ENCODE measurements at regions not wholly inside any gene's neighbourhood (a gene's known extent, or its start where the extent isn't known, plus 50 kb on each side); places are given as distances from the start of the nearest gene placed in this dataset.

GRCh38 chr2:203799908-203800307 is 67.7 kb upstream of the CTLA4 start (continued):
- TF ChIP-seq RELB (IDR thresholded peaks at IDR 0.05; ENCODE audit: low read depth) (peak; percentile 67; the same call in 1 of the 2 replicates), PML (IDR thresholded peaks at IDR 0.05; ENCODE audit: low read length) (peak; percentile 35; the same call in 1 of the 2 replicates), ETV6 (conservative IDR thresholded peaks at IDR 0.05 in 1 of 2, IDR thresholded peaks at IDR 0.05 in 1 of 2; ENCODE audit: borderline replicate concordance in 1 of 2, low read depth in 1 of 2) (0 out of 4 replicates have a peak, but pooled peaks of 1 of the 2 experiments have one; percentile 28), TBL1XR1 (IDR thresholded peaks at IDR 0.05; ENCODE audit: low read depth, low read length) (peak; percentile 76; the same call in 1 of the 2 replicates), TCF12 (IDR thresholded peaks at IDR 0.05; ENCODE audit: low read depth, low read length) (peak; percentile 56), EP300 (IDR thresholded peaks at IDR 0.05; ENCODE audit: borderline replicate concordance in 1 of 2, control insufficient read depth in 1 of 2, low read depth in 2 of 2, low read length in 2 of 2) (peak in 1 of 2 experiments; percentile 52; a peak in 2 of 4 replicates), ATF2 (IDR thresholded peaks at IDR 0.05; ENCODE audit: low read length) (peak; percentile 76), SREBF2 (IDR thresholded peaks at IDR 0.05; ENCODE audit: low read length) (no peak), GABPA (IDR thresholded peaks at IDR 0.05; ENCODE audit: low read depth) (0 out of 2 replicates have a peak, but pooled peaks have one; percentile 16), BCLAF1 (IDR thresholded peaks at IDR 0.05) (no peak), KDM1A (IDR thresholded peaks at IDR 0.05; ENCODE audit: borderline replicate concordance) (no peak), POLR2AphosphoS5 (IDR thresholded peaks at IDR 0.05; ENCODE audit: low read length) (no peak), CREB1 (IDR thresholded peaks at IDR 0.05; ENCODE audit: low read depth) (0 out of 2 replicates have a peak, but pooled peaks have one; percentile 28), E2F8 (IDR thresholded peaks at IDR 0.05; ENCODE audit: low read depth, partially characterized antibody) (no peak), FOXM1 (IDR thresholded peaks at IDR 0.05; ENCODE audit: low read depth, low read length) (peak; percentile 31; the same call in 1 of the 2 replicates), MTA2 (IDR thresholded peaks at IDR 0.05; ENCODE audit: low read depth) (0 out of 2 replicates have a peak, but pooled peaks have one; percentile 22), RAD51 (IDR thresholded peaks at IDR 0.05) (no peak), TCF3 (IDR thresholded peaks at IDR 0.05; ENCODE audit: borderline replicate concordance, insufficient read depth, low read depth, low read length) (0 out of 2 replicates have a peak, but pooled peaks have one; percentile 64), CEBPB (IDR thresholded peaks at IDR 0.05; ENCODE audit: borderline replicate concordance in 1 of 2, low read depth in 2 of 2, low read length in 2 of 2) (peak in 1 of 2 experiments; percentile 50; a peak in 1 of 4 replicates), SP1 (IDR thresholded peaks at IDR 0.05; ENCODE audit: low read depth, low read length) (peak; percentile 8), RUNX3 (IDR thresholded peaks at IDR 0.05; ENCODE audit: low read length) (peak; percentile 89)
